VCaP (cell line): ENCODE measurements at regions not wholly inside any gene's neighbourhood (a gene's known extent, or its start where the extent isn't known, plus 50 kb on each side); places are given as distances from the start of the nearest gene placed in this dataset.

Experiments
- H3K27ac ChIP-seq: fragments of 450-650 bp; 2 replicates; pipeline ENCODE4 v1.5.1; 2017
- TF ChIP-seq, protein P1 (sequence below): fragments of 450-650 bp; conservative IDR thresholded peaks from 2 replicates; pipeline ENCODE4 v1.5.1; 2017; ENCODE audit warnings: mild to moderate bottlenecking, moderate library complexity

DNA sequence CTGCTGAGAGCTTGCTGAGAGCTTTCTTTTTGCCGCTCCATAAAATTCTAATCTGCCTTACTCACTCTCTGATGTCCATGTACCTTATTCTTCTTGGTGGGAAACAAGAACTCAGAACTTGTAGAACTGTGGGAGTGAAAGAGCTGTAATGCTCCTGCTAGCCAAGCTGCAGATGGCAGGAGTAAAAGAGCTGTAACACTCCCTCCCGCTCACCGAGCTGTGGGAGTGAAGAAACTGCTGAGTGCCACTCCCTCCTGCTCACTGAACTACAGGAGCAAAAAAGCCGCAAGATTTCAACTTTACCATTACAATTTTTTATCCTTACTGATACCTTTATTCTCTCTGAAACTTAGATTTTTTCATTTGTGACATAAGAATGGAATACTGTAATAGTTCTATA lies 199.1 kb downstream of the SI start:
- TF ChIP-seq, protein P1, sequence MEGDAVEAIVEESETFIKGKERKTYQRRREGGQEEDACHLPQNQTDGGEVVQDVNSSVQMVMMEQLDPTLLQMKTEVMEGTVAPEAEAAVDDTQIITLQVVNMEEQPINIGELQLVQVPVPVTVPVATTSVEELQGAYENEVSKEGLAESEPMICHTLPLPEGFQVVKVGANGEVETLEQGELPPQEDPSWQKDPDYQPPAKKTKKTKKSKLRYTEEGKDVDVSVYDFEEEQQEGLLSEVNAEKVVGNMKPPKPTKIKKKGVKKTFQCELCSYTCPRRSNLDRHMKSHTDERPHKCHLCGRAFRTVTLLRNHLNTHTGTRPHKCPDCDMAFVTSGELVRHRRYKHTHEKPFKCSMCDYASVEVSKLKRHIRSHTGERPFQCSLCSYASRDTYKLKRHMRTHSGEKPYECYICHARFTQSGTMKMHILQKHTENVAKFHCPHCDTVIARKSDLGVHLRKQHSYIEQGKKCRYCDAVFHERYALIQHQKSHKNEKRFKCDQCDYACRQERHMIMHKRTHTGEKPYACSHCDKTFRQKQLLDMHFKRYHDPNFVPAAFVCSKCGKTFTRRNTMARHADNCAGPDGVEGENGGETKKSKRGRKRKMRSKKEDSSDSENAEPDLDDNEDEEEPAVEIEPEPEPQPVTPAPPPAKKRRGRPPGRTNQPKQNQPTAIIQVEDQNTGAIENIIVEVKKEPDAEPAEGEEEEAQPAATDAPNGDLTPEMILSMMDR: no peak
- no peak overlapping the region for H3K27ac ChIP-seq

DNA sequence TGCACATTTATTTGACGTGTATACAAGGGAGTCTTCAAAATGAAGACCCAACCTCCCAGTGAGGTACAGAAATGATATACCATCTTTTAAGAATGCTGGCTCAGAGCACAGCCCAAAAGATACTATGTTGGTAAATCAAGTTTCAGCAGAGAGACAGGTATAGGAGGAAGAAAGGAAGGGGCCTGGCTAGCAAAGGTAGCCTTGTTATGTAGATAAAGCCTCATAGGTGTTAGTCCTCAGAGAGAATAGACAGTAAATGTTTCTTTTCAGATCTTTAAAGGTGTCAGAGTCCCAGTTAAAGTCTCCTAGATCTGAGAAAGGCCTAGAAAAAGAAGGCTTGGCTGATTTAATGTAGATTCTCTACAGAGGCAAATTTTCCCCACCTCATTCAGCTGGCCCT lies 213.8 kb downstream of the SI start:
- TF ChIP-seq, protein P1: no peak
- no peak overlapping the region for H3K27ac ChIP-seq

DNA sequence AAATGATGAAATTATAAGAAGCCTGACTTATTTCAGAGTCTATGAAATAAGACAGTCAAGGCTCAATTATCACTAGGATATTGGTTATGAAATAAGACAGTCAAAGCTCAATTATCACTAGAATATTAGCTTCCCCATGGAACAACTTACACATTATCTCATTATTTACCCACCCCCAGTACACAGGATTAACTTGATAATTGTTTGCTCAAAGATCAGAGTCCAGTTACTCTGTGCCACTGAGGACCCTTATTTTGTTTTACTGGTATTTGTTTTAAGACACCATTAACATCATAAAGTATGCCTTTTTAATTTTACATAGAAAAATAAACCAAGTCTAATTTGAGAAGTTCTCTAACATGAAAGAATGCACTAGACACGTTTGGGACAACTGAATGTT lies 225.4 kb downstream of the SI start:
- H3K27ac ChIP-seq: no peak overlapping the region
- TF ChIP-seq, protein P1: no peak

DNA sequence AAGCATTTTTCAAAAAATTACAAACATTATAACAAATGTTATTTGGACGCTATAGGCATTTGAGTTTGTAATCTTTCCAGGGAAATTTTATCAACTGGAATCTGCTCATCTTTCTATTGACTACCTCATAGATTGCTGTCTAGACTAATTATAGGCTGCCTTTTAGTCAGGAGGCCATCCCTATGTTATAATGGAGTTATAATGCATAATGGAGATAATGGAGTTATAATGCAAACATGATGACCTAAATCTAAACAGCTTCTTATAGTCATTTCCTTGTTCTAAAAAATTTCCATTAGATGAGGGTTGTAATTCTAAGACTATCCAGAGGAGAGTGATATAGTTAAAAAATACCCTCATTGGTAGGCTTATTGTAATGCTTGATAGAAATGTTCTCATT lies 226.4 kb downstream of the SI start:
- no peak overlapping the region for H3K27ac ChIP-seq
- TF ChIP-seq, protein P1: no peak

DNA sequence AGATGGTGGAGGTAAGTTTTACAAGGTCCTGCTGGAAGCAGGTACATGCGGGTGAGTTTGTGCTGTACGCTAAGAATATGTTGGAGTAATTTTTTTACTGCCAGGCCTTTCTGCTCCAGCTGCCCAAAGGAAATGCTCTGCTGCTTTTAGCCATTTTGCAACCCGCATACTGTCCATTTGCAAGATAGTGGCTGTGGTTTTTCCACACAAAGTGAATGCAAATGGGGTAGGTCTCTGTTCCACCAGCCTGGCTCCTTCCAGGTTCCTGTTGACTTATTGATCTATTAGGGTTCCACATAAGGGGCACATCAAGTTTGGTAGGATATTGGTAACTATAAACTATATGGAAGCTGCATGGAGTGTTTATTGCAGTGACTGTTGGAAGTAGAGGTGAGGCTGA lies 227.1 kb downstream of the SI start:
- TF ChIP-seq, protein P1: no peak
- H3K27ac ChIP-seq: no peak overlapping the region

DNA sequence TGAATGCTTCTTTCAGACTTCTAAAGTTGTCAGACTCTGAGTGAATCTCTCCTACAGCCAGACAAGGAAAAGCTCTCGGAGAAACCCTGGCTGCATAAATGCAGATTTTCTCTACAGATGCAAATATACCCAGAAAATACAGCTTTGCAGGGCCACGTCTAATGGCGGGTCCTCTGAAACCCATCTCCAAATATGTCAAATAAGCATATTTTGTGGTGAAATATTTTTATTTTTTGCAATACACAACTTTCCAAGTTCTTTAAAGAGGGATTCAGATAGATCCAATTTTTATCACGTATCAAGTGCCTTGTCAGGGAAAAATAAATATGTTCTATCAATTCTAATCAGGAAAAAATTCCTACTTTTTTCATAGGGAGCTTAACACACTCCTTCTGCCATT lies 229.4 kb downstream of the SI start:
- no peak overlapping the region for H3K27ac ChIP-seq
- TF ChIP-seq, protein P1: no peak

DNA sequence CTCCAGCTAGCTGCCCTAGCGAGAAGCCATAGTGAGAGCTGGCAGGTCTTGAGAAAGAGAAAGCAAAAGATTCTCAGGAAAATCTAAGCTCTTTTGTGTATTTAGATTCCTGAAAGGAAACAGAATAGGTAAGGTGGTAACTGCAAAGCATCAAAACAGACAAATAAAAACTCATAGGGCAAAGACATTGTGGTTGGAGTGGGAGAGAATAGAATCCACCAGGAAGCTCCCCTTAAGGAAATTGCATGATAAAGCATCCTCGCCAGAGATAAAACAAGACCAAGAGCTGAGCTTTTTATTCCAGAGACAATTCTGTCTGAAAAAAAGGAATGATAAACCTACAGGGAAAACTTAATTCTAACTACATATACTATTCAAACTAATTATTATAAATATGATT lies 232.6 kb downstream of the SI start:
- H3K27ac ChIP-seq: no peak overlapping the region
- TF ChIP-seq, protein P1: no peak

DNA sequence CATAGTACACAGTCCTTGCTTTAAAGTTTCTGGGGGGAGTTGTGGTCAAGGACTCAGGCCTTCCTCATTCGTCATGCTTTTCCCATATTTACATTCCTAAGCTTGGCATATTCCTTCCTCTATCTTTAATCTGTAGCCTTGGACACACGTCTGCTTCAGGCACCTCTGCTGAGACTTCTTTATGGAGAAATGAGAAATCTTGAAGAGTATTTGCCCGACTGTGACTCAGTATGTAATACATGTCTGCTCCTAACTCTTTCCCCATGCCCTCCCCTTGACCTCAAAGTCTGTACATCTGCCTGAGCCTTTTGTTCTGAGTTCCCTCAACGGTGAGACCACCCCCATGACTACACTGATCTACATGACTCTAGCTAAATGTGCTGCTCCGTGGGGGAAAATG lies 246.1 kb downstream of the SI start:
- TF ChIP-seq, protein P1: no peak
- H3K27ac ChIP-seq: no peak overlapping the region
